ENCODE measurements at regions not wholly inside any gene's neighbourhood (a gene's known extent, or its start where the extent isn't known, plus 50 kb on each side); places are given as distances from the start of the nearest gene placed in this dataset.

GRCh38 chr7:91685544-91685943, 195.0 kb downstream of the MTERF1 start:
- TF ChIP-seq CTCF (IDR thresholded peaks at IDR 0.05): no peak
- no peak for TF ChIP-seq POLR2AphosphoS5 (IDR thresholded peaks at IDR 0.05)
- no peak for TF ChIP-seq POLR2A (IDR thresholded peaks at IDR 0.05)
